ENCODE measurements at regions not wholly inside any gene's neighbourhood (a gene's known extent, or its start where the extent isn't known, plus 50 kb on each side); places are given as distances from the start of the nearest gene placed in this dataset.

DNA sequence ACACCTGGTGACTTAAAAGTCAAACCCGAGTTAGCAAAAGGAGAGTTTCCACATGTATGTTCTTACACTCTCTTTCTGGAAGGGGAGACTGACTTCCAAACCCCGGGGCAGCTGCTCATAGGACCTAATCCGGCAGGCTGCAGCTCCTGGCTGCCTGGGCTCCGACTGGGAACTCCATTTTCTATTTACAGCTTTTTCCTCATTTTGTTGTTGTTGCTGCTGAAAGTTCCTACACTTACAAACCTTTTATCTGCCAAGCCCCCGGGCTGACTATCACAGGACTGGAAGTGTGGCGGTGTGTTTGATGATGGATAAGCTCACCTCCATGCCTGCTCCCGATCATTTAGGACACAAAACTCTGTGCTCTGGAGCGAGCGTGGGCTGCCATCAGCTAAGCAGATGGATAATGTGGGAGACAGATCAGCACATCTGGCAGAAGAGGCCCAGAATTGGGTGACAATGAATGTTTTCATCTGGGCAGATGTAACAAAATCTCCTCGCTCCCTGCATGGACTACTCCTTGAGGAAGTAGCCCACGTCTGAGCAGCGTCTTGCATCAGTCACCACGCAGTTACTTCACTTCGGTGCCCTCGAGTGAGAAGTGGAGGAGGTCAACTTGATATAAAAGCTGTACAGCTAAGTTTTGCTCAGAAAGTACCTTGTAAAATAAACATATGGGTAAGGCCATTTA lies 114.4 kb upstream of the COPS8 start:
- no peak for DNase-seq (ENCODE audit: low read depth)
- in situ Hi-C loops (cut with HindIII; ENCODE audit: low pct_unique_long_range_greater_than_20kb, low sequenced_read_pairs), result no loop called here

DNA sequence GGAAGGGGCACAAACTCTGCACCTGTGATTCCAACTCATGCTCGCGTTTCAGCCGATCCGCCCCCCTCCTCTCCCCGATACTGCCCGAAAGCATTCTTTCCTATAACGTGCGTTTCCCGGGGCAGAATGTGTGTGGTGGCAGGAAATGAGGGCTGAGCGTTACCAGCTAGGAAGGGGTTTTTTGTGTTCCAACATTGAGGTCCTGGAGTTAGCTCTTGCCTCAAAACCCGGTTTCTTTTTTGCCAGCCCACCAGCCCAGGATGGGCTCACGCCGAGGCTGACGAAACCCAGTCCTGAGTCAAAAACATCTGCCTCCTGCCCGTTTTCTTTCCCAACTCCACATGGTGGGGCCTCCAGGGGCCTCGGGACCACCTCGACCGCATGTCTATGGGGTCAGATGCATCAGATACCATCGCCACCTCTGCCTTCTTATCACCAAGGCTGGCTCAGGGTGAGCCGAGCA lies 113.7 kb upstream of the COPS8 start:
- in situ Hi-C loops (cut with HindIII; ENCODE audit: low pct_unique_long_range_greater_than_20kb, low sequenced_read_pairs), result no loop called here

DNA sequence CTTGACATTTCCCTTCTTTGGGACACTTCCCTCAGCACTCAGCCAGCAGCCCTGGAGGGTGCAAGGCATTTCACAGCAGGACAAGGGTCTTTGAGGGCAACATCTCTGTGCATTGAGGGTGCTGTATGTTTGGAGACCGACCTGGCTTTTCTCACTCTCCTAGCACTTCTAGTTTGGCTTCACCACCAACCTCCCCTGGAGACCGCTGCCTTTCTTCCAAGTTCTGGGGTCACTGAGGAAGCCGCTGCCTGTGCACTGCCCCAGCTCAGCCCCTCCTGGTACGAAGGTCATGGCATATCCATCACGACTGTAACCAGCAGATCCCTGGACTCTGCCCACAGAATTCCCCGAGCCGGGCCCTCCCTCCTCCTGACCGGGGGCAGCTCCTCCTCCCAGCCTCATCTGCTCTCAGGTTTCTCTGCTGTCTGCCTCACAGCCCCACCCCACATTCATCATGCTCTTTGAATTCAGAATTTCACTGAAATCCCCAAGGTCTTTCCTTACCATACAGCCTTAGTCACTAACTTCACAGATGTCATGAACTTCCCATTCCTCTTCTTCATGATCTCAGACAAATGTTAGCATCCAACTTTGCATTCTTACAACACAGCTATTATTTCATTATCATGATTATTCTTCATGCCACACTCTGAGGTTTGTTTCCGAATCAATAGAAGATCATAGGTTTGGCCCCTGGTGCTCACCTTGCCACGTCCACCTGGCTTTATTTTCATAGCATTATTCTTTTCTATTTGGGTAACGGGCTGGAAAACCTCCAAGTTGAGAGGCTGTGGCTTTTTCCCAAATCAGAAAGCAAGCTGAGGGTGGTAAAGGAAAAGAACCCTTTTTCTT lies 113.0 kb upstream of the COPS8 start:
- peak; percentile 76 for DNase-seq (ENCODE audit: low read depth)
- in situ Hi-C loops (cut with HindIII; ENCODE audit: low pct_unique_long_range_greater_than_20kb, low sequenced_read_pairs), result no loop called here

More for the DNA sequence above, 113.7 kb upstream of the COPS8 start:
- no peak for DNase-seq (ENCODE audit: low read depth)

DNA sequence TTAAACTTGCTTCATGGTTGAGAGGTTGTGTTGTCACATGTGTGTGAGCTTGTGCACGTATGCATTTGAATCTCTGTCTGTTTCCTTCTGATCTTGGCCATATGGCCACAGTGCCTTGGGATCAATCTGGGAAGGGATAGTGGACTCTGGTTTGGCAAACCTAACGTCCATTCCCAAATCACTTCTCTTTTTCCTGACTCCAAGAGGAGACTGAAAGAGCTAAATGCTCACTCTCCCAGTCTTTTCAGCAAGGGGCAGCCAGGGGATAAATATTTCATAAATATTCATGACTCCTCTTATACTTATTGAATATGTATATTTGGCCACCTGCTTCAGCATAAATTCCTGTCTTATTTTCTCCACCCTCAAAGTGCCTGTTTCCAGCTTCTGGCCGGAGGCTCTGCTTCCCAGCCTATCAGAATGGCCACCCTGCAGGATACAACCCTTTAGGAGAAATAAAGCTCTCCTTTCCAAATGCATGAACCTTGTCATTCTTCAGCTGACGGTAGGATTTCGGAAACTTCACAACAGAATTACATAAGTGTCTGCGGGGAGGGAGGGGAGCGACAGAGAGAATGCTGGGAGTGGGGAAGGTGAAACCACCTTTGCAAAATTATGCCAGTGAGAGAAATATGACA lies 112.2 kb upstream of the COPS8 start:
- DNase-seq (ENCODE audit: low read depth), result no peak
- in situ Hi-C loops (cut with HindIII; ENCODE audit: low pct_unique_long_range_greater_than_20kb, low sequenced_read_pairs), result no loop called here

DNA sequence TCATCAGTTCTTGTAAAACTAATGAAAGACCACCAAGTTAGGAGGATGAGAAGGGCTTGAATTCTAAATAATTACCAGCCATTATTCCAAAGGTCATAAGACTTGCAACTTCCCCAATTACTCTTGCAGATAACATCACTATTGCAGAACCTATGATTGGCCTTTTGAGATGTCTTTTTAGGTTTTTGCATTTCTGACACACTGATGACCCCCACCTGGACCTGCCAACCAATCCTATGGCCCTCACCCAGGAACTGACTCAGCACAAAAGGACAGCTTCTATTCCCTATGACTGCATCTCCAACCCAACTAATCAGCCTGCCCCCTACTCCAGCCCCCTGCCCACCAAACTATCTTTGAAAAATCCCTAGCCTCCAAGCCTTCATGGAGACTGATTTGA lies 111.5 kb upstream of the COPS8 start:
- in situ Hi-C loops (cut with HindIII; ENCODE audit: low pct_unique_long_range_greater_than_20kb, low sequenced_read_pairs), result no loop called here
- no peak for DNase-seq (ENCODE audit: low read depth)

DNA sequence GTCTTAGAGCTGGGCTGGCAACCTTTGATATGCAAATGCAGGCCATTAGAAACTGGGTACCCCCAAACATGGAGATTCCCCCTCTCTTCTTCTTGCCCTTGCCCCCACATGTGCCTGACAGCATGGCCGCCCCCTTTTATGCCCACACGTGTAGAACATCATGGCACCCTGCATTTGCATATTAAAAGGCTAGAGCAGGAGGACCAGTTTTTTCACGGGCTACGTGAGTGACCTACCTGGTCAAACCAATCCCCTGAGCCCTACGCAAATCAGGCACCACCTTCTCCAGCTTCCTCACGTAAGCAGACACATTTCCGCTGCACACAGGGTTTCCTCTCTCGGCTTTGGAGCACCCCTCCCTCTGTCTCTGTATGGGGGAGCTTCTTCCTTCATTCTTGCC lies 110.9 kb upstream of the COPS8 start:
- in situ Hi-C loops (cut with HindIII; ENCODE audit: low pct_unique_long_range_greater_than_20kb, low sequenced_read_pairs), result no loop called here
- no peak for DNase-seq (ENCODE audit: low read depth)

DNA sequence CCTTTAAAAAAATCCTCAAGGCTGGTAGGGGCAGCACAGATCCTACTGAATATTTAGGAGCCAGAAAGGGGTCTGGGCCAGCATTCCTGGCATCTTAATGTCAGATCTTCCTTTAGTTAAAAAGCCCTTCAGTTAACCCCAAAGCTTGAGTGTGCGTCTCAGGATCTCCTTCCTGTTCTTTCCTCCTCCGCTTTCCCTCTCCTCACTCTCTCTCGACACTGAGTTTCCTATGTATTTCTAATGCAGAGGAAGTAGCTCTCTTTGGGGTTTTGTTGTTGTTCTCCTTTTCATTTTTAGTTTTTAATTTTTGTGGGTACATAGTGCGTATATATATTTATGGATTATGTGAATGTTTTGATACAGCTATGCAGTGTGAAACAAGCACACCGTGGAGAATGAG lies 109.9 kb upstream of the COPS8 start:
- no peak for DNase-seq (ENCODE audit: low read depth)
- in situ Hi-C loops (cut with HindIII; ENCODE audit: low pct_unique_long_range_greater_than_20kb, low sequenced_read_pairs), result no loop called here

DNA sequence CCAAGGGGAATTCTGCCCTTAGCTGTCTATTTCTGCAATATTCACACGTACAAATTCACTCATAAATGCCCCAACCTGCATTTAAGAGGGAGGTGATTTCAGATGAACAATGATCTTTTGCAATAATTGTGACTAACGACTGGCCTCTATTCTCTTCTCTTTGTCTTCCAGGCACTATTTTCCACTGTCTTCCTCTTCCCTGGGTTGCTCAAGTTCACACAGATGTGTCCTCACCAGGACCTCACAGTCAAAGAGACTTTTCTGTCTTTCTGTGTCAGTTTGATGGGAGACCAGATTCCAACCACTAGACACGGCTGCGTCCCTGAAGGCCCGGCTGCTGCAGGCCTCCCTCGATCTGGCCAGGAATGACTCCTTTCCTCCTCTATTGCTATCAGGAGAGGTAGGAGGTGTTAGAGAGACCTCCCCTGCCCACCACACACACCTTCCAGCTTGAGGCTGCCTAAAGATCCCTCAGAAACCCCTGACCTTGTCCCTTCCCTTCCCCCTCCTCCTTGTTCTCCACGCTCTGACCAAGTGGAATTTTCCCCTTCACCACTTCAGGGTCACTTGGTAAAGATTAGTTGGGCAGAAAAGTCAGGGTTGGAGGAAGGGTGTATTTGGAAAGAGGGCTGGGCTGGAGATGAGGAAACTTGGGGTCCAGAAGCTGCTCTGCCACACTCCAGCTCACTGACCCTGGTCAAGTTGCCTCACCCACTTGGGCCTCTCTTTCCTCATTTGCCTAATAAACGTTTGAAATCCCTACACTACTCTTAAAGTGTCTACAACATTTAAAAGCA lies 109.2 kb upstream of the COPS8 start:
- in situ Hi-C loops (cut with HindIII; ENCODE audit: low pct_unique_long_range_greater_than_20kb, low sequenced_read_pairs), result no loop called here
- no peak for DNase-seq (ENCODE audit: low read depth)

DNA sequence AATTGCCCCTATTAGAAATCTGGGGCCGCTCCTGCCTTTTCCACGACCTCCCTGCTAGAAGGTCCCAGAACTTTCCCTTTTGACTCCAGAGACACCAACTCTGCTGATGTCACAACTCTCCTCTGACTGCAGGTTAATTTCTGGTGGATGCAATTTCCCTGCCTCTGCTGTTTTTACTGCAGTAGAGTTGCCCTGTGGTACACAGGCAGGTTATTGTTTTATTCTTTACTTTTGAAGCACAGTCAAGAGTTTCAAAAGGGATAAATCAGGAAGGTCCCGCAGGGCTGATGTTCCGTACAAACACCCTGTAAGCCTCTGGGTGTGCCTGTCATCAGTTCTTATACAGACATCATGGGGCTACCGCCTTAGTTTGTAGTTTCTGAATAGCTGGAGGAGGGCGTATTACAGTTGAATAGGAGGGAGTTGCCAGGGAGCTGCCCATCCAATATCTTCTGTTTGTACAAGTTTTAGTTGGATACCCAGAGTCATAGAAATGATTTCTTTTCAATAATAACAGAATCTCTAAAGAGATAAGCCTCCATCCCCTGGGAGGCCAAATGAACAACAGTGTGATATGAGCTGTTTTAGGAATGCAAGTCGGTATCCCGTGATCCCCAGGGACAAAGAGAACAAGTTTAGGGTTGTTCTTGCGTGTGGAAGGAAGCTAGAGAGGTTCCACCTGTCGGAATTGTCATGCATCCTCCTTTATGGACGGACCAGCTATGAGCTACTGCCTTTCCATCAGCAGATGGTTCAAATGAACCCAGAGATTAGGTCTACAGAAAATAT lies 108.4 kb upstream of the COPS8 start:
- in situ Hi-C loops (cut with HindIII; ENCODE audit: low pct_unique_long_range_greater_than_20kb, low sequenced_read_pairs), result no loop called here
- no peak for DNase-seq (ENCODE audit: low read depth)

DNA sequence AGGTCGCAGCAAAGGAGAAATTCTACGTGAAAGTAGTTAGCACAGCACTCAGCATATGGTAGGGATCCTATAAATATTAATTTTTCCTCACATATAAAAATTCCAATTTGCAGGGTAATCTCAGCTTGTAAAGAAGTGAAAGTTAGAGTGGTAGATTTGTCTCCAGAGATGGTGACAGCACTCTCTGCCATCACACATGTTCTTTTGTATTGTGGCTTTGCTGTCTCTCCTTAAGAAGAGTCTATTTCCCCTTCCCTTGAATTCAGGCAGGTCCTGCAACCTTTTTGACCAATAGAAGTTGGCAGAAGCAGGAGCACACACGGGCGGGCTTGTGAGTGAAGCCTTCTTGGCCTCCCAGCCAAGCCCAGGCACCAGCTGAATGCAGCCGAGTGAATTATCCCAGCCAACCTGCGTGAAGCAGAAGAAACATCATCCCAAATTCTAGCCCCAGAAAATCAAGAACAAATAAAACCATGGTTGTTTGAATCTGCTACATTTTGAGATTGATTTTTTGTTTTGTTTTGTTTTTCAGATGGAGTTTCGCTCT lies 107.8 kb upstream of the COPS8 start:
- in situ Hi-C loops (cut with HindIII; ENCODE audit: low pct_unique_long_range_greater_than_20kb, low sequenced_read_pairs), result no loop called here
- DNase-seq (ENCODE audit: low read depth), result no peak

DNA sequence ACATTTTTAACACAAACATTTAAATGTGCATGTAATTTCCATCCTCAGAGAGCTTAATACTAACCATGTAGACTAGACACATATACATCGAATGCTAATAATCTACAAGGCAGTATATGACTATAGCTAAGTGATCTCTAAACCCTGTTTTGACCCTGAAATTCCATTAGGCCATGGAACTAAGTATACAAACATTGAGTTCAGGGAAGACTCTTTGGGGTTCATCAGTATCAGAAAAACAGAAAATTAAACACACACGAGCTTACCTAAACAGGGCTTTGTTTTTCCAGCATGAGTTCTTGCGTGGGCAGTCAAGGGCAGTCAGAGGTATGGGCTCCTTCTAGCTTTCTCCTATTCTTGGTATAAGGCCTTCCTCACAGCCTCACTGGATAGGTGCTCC lies 106.0 kb upstream of the COPS8 start:
- no peak for DNase-seq (ENCODE audit: low read depth)
- in situ Hi-C loops (cut with HindIII; ENCODE audit: low pct_unique_long_range_greater_than_20kb, low sequenced_read_pairs), result no loop called here

DNA sequence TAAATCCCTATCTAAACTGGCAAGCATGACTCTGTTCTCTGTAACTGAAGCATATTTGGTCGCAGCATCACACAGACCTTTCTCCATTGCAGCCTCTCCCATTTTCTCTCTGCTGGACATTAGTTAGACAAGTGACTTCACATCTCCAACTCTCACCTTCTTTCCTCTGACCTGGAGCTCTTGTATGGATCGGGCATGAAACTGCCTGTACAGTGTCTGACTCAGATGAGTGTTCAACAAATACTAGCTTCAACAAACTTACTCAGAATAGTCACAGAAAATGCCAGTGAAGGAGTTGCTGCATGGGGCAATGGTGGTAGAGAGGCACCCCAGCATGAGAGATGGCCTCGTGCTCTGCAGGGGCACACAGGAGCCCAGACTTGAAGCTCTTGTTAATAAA lies 104.7 kb upstream of the COPS8 start:
- in situ Hi-C loops (cut with HindIII; ENCODE audit: low pct_unique_long_range_greater_than_20kb, low sequenced_read_pairs), result no loop called here

DNA sequence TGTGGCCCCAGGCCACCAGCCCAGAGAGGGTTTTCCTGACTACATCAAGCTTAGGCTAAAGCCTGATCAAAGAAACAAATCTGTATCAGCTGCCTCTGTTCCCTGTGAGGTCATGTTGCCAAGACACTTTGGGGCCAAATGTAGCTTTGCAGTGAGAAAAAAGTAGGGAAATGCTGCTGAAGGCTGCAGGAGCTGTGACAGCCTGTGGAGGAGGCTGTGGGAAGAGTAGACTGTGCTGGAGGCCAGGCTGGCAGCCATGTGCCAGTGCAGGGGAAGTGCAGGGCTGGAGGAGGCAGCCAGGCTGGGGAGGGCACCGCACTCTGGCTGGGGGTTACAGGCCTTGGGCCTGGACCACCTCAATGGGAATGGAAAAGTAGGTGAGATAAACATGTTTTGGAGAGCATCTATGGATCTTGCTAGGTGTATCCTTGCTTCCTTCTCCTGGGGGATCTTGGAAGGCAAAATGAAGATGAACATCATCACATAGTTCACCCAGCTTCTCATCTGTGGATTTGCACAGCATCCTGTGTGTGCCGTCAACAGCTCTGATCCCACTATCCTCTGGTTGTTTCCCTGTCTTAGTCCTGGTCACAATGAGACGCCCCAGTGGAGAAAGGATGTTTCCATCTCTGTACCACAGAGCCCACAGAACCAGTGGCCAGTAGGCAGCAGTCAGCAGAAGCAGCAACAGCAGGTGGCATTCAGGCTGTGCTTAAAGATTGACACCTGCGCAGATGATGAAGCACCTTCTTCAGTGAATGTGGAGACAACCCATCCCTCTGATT lies 103.8 kb upstream of the COPS8 start:
- no peak for DNase-seq (ENCODE audit: low read depth)
- in situ Hi-C loops (cut with HindIII; ENCODE audit: low pct_unique_long_range_greater_than_20kb, low sequenced_read_pairs), result no loop called here

More for the DNA sequence above, 104.7 kb upstream of the COPS8 start:
- DNase-seq (ENCODE audit: low read depth), result no peak

DNA sequence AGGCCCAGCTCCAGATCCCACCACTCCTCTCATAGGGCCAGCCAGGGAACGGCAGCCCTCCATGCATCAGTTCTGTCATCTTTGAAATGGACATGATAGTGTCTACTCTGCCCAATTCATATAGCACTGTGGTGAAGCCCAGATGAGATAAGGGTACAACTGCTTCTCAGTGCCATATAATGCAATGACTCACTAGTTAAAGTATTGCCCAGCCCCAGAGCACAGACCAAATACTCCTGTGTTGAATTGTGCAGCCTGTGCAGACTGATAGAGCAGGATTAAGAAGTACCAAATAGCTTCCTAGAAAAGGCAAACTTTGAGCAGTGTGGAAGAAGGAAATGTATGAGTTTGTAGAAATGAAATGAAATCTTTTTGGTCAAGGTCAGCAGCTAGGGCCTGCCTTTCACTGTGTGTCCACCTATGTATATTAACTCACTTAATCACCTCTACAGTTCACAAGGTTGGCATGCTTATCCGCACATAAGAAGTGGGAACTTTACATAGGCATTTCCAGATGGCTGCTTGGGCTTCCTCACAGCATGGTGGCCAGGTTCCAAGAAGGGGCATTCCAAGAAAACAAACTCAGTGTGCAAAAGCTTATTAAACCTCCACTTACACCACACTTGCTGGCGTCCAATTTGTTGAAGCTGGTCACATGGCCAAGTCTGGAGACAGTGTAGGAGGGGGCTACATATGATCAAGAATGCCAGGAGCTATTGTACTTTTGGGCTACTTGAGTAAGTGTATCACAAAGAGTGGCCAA lies 102.8 kb upstream of the COPS8 start:
- in situ Hi-C loops (cut with HindIII; ENCODE audit: low pct_unique_long_range_greater_than_20kb, low sequenced_read_pairs), result no loop called here
- DNase-seq (ENCODE audit: low read depth), result no peak

DNA sequence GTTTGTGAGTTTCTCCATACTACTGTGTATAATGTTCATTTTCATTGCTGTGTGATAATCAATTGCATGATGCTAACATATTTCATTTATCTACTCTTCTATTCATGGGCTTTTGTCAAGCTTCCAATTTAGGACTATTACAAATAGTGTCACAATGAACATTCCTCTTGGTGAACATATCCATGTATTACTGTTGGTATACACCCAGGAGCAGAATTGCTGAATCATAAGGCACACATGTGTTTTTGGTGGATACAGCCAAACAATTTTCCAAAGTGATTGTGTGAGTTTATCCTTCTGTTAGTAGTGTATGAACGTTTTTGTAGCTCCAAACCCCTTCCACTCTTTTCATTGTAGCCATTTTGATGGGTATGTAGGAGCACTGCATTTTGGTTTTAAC lies 101.6 kb upstream of the COPS8 start:
- DNase-seq (ENCODE audit: low read depth), result no peak

DNA sequence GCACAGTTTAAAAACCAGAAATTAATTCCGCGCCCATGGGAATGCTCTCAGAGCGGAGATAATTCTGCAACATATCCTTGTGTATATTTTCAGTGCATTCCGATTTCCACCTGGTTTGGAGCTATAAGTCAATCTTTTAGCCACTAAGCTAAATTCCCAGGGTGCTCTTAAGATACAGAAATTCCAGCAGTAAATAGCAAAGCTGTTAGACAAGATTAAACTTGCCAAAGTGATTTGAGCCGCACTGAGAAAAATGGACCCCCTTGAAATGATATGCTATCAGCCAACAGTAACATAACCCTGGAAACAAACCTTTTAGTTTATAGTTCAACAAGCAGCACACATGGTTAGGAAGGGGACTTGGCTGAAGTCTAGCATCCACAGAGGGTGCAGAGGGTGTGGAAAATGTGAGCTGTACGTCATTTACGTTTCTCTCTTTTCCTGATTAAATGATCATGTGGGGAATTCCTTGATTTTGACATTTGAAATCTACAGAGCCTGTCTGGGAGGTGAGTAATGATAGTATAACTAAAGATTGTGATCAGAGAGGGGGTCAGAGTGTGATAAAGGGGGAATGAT lies 99.8 kb upstream of the COPS8 start:
- DNase-seq (ENCODE audit: low read depth), result no peak
- in situ Hi-C loops (cut with HindIII; ENCODE audit: low pct_unique_long_range_greater_than_20kb, low sequenced_read_pairs), result no loop called here

More for the DNA sequence above, 101.6 kb upstream of the COPS8 start:
- in situ Hi-C loops (cut with HindIII; ENCODE audit: low pct_unique_long_range_greater_than_20kb, low sequenced_read_pairs), result no loop called here

Measured in Caki2 (cell line).